ENCODE measurements at regions not wholly inside any gene's neighbourhood (a gene's known extent, or its start where the extent isn't known, plus 50 kb on each side); places are given as distances from the start of the nearest gene placed in this dataset.
A peak's percentile ranks its signal among the peaks of the same experiment; 100 is the strongest.

DNA sequence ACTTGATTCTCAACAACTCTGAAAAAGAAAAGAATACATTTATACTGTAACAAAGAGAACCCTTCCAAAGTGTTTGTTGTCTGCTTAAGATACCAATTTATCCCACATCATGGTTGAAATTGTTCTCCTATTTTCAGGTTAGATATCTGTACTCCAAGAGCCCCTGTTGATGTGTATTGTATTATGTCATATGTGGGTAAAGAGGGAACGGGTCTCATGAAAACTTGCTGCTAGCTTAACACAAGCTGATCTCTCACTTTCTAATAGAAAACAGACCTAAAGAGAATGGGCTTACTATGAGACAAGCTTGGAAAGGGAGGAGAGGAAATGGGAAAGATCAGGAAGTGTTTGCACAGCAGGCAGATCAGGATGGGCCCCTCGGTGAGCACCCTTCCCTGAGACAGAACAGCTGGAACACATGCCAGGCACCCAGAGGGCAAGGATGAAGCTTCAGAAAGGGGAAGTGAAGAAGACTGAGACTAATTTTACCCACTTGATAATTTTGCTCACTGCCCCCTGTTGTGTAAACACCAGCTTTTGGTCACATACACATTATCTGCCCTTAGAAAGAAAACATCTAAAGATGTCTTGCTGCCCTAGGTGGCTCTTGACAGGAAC is 747.9 kb upstream of the CCDC54 start:
- DNase-seq = no peak

- peak; percentile 80 for DNase-seq
Measured at GRCh38 chr3:106631373-106632108, 745.7 kb upstream of the CCDC54 start.

DNA sequence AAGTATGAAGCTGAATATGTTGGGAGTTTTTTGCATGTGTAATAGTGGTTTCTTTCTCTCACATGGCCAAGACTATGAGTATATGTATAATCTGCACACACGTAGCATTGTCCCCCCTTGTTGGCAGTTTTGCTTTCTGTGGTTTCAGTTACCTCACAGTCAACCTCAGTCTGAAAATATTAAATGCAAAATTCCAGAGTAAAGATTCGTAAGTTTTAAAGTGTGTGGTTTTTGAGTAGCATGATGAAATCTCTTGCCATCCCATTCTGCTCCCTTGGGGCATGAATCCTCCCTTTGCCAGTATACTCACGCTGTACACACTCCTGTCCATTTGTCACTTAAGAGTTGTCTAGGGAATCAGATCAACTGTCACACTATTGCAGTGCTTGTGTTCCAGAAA is 742.0 kb upstream of the CCDC54 start:
- peak; percentile 98 for DNase-seq

GRCh38 chr3:106635826-106636225 is 741.4 kb upstream of the CCDC54 start:
- peak; percentile 44 for DNase-seq

- no peak for DNase-seq
Measured at GRCh38 chr3:106640353-106640752, 736.9 kb upstream of the CCDC54 start.

GRCh38 chr3:106642161-106642560 is 735.1 kb upstream of the CCDC54 start:
- DNase-seq = no peak

- no peak for DNase-seq
Measured at GRCh38 chr3:106643684-106644161, 733.5 kb upstream of the CCDC54 start.

DNA sequence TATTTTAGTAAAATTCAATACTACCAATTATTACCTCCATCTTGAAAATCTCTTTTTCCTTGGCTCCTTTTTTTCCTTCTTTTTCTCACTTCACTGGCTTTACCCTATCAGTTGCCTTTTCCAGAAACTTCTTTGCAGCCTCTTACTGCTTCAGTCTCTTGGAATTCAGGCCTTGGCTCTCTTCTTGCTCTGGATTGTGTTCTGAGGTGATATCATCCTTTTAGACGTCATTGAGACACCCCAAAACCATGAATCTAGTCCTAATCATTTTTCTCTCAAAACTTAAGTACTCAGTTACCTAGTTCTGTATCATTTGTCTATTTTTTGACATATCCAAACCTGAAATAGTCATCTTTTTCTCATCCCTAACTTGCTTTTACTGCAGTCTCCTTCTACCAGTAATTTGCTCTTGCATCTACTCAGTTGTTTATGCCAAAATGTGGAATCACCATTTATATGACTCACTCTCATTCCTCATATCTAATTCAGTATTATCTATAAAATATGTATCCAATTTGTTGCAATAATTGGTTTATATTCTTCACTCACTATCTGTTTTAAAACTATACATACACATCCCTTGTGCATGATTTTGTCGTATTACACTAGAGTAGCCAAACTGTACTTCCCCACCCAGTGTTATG is 703.2 kb upstream of the CCDC54 start:
- no peak for DNase-seq

DNA sequence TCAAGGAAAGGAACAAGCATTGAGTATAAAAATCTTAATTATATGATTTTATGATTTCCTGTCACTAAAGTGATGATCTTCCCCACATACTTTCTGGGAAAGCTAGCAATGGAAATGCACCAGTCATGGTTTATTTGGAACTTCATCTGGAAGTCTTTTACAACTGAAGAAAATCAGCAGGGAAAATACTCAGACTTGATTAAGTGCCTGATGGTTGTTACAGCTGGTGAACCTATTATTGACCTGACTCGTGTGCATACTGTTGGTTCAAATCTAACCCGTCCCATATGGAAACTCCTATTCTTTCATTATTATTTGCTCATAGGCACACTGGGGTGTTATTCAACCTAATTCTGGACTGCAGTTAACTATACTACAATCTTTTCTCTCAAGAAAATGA is 701.8 kb upstream of the CCDC54 start:
- DNase-seq = no peak

GRCh38 chr3:106678657-106679390 is 698.4 kb upstream of the CCDC54 start:
- no peak for DNase-seq

- no peak for DNase-seq
Measured at GRCh38 chr3:106683953-106684620, 693.2 kb upstream of the CCDC54 start.

GRCh38 chr3:106685745-106686144 is 691.5 kb upstream of the CCDC54 start:
- DNase-seq = no peak

- DNase-seq = no peak
Measured at GRCh38 chr3:106687905-106688304, 689.3 kb upstream of the CCDC54 start.

DNA sequence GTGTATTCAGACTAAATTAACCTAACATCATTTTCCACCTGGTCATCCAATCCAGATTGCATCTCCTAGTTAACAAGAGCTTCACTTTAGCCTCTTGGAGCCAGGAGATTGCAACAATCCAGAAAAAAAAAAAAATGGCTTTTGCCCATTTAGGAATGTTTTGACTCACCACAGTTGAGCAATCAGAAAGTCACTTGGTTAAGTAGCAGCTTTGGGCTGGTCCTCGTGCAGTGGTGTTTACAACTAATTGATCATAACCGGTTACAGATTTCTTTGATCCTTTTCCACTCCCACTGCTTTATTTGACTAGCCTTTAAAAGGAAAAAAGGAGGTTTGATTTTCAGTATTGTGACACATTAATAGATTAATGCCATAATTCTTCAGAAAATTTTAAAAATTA is 688.8 kb upstream of the CCDC54 start:
- DNase-seq = peak; percentile 86

DNA sequence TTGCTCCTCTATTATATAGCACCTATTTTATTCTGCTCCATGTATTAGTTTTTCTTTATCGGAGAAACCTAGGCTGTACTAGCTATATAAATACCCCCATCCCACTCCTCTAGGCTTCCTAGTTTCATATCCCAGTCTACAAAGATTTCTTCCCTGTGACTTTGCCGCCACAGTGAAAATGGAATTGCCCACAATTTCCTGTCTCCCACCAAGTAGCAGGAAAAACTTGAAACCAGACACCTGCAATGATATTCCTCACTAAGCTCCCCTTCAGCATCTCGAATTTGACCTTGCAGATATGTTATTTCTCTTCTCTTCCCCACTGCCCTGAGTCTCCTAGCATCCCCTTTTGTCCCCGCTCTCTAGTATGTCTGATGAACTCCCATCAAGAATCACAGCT is 685.8 kb upstream of the CCDC54 start:
- DNase-seq = peak; percentile 50

DNA sequence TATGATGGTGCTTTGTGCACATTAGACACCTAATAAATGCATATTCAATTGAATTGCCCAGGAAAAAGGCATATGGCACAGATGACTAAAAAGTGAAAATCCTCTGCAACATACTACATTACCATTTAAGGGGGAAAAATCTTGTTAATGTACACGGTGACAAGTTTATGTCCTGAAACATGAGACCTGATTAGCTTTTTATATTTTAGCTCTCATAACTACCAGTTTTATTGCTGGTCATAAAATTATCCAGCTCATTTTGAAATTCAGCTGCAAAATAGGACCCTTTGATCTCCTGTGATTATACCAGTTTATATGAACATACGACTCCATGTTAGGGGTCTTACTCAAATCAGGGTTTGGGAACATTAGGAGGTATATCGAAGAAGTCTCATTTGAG is 684.6 kb upstream of the CCDC54 start:
- no peak for DNase-seq

DNA sequence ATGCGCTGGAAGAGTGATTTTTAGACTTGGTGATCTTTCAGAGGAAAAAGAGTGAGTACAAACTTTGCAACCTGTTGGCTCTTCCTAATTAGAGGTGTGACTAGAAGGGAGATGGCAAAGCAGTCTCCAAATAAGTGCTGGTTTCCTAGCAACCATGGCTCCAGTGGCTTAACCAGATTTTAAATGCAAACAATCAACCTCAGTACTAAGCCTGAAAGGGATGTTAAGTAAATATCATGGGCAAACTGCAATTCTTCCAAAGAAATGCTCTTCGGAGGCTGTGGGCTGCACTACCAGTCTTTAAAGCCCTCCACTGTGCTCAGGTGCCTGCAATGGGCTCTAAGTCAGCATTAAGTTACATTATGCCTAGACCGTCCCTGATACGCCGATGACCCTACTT is 678.1 kb upstream of the CCDC54 start:
- DNase-seq = no peak

- DNase-seq = no peak
Measured at GRCh38 chr3:106700981-106701380, 676.3 kb upstream of the CCDC54 start.

GRCh38 chr3:106703524-106703923 is 673.7 kb upstream of the CCDC54 start:
- DNase-seq = no peak

DNA sequence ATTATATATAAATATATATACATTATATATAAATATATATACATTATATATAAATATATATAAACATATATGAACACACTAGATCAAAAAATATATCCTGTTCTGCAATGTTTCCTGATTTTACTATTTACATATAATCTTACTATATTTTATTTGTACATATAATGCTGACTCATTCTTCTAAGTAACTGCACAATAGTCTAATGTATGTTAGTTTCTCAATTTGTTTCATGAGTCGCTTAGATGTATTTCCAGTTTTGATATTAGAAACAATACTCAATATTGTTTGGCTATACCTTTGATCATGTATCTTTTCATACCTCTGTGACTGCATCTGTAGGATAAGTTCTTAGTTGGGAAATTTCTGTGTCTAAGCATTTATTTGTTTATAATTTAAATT is 669.9 kb upstream of the CCDC54 start:
- DNase-seq = no peak

DNA sequence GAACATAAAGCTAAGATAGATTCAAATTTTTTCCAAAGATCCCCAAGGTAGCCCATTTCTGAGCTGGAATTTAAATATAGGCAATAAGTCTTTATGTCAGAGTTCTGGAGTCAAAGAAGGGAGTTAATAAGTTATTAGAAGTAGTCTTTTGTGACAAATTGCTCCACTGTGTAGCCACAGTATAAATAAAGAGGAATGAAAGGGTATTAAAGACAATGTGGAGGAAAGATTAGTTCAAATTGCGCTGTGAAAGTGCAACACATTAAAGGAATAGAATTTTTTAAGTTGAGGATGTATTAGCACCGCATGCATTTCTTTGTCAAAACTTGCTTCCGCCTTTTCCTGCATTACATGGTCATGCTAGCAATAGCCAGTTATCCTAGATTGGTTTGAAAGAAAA is 666.6 kb upstream of the CCDC54 start:
- no peak for DNase-seq

GRCh38 chr3:106711650-106712049 is 665.6 kb upstream of the CCDC54 start:
- peak; percentile 90 for DNase-seq

DNA sequence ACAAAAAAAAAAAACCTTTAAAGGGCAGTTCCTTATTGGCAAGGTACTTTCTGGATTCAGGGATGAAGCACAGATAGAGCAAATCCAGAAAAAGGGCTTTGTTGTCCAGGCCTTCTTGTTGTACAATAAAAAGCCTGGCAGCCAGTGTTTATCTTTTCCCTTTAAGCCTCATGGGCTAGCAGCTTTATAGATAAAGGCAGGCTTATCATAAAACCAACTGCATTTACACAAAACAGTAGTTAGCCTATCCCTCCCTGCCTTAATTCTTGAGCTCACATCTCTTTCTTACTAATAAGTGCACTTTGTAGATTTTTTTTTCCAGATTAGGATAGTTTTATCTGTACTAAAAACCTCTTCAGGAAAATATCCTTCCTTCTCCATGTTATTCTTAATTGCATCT is 662.8 kb upstream of the CCDC54 start:
- DNase-seq = no peak
